ENCODE measurements at regions not wholly inside any gene's neighbourhood (a gene's known extent, or its start where the extent isn't known, plus 50 kb on each side); places are given as distances from the start of the nearest gene placed in this dataset.

GRCh38 chr1:8094481-8095241, 68.6 kb upstream of the ERRFI1 start (continued):
- TF ChIP-seq KIAA2018 (CRISPR knock-in tag; IDR thresholded peaks at IDR 0.05; ENCODE audit: borderline replicate concordance) (no peak), NFE2L2 (IDR thresholded peaks at IDR 0.05; ENCODE audit: low read length) (peak; percentile 11; the same call in 1 of the 2 replicates), SMC3 (IDR thresholded peaks at IDR 0.05; ENCODE audit: low read length) (no peak; the same call in 1 of the 2 replicates), LBX2 (CRISPR knock-in tag; IDR thresholded peaks at IDR 0.05; ENCODE audit: borderline replicate concordance) (no peak), YY1 (IDR thresholded peaks at IDR 0.05; ENCODE audit: insufficient read depth, insufficient replicate concordance, low read depth, low read length) (no peak), GLI4 (CRISPR knock-in tag; IDR thresholded peaks at IDR 0.05; ENCODE audit: borderline replicate concordance) (no peak), ZSCAN30 (CRISPR knock-in tag; IDR thresholded peaks at IDR 0.05) (no peak), MIER3 (CRISPR knock-in tag; IDR thresholded peaks at IDR 0.05; ENCODE audit: borderline replicate concordance) (peak; percentile 81; the same call in 1 of the 2 replicates), POLR2G (IDR thresholded peaks at IDR 0.05; ENCODE audit: low read depth, low read length) (peak; percentile 53; the same call in 1 of the 2 replicates), NR0B2 (CRISPR knock-in tag; IDR thresholded peaks at IDR 0.05) (no peak), ZNF746 (CRISPR knock-in tag; IDR thresholded peaks at IDR 0.05) (no peak), ZNF770 (CRISPR knock-in tag; IDR thresholded peaks at IDR 0.05) (no peak), ZNF296 (CRISPR knock-in tag; conservative IDR thresholded peaks at IDR 0.05) (no peak)
